IgD-negative memory B cell (primary cell): ENCODE measurements at regions not wholly inside any gene's neighbourhood (a gene's known extent, or its start where the extent isn't known, plus 50 kb on each side); places are given as distances from the start of the nearest gene placed in this dataset.
A peak's percentile ranks its signal among the peaks of the same experiment; 100 is the strongest.

ENCODE experiments used
- H3K27ac Mint-ChIP-seq, 3 donors: one replicate each; pipeline ENCODE4 v1.8.0; 2020 to 2022; ENCODE audit warnings: mild to moderate bottlenecking in 3 of 3, mixed read lengths in 3 of 3, moderate library complexity in 1 of 3
- H3K27me3 Mint-ChIP-seq: one replicate; pipeline ENCODE4 v1.8.0; 2021; ENCODE audit warnings: mixed read lengths
- H3K36me3 Mint-ChIP-seq: one replicate; pipeline ENCODE4 v1.8.0; 2020; ENCODE audit warnings: mild to moderate bottlenecking, mixed read lengths
- H3K4me1 Mint-ChIP-seq, 3 donors: one replicate each; pipeline ENCODE4 v1.8.0; 2020 to 2022; ENCODE audit warnings: mixed read lengths in 3 of 3, mild to moderate bottlenecking in 1 of 3
- H3K4me3 Mint-ChIP-seq, 4 donors: one replicate each; pipeline ENCODE4 v1.8.0; 2020 to 2022; ENCODE audit warnings: mild to moderate bottlenecking in 4 of 4, mixed read lengths in 4 of 4, moderate library complexity in 3 of 4
- H3K9me3 Mint-ChIP-seq, 3 donors: one replicate each; pipeline ENCODE4 v1.8.0; 2020 to 2021; ENCODE audit warnings: mixed read lengths in 3 of 3, mild to moderate bottlenecking in 1 of 3

GRCh38 chr2:60370814-60371213, 182.6 kb downstream of the BCL11A start:
- peak overlapping the region; percentile 21 to 95 (median 91) for H3K27ac Mint-ChIP-seq
- peak overlapping the region in 3 of 4 donors; percentile 7 to 86 (median 38) for H3K4me3 Mint-ChIP-seq
- peaks cover 64 to 70% (median 65%) of the 10 kb centered on the region in 3 donors for H3K4me1 Mint-ChIP-seq
- no peaks in the 10 kb centered on the region for H3K9me3 Mint-ChIP-seq
- H3K36me3 Mint-ChIP-seq: no peaks in the 10 kb centered on the region
- H3K27me3 Mint-ChIP-seq: no peaks in the 10 kb centered on the region

DNA sequence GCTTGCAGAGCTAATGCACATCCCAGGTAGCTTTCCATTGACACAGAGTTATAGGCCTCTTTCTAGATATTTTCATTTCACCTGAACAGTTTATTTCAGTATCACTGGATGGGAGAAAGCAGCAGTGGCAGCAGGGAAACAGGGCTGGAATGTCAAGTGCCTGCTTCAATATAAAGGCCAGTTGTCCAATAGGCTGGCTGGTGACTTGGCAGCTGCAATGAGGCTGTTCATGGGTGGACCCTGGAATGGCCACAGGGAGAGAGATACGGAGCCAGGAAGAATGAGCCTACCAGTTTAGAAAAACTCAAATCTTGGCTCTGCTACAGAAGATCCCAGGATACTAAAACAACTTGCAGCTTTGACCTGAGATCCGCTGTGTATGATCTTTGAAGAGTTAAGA, 185.0 kb downstream of the BCL11A start:
- peaks cover 2% of the 10 kb centered on the region for H3K36me3 Mint-ChIP-seq
- no peaks in the 10 kb centered on the region for H3K9me3 Mint-ChIP-seq
- peaks cover 77 to 85% (median 85%) of the 10 kb centered on the region in 3 donors for H3K4me1 Mint-ChIP-seq
- H3K4me3 Mint-ChIP-seq: no peak overlapping the region
- H3K27me3 Mint-ChIP-seq: no peaks in the 10 kb centered on the region
- H3K27ac Mint-ChIP-seq: peak overlapping the region; percentile 23 to 63 (median 36)

GRCh38 chr2:60366135-60366712, 187.2 kb downstream of the BCL11A start:
- Mint-ChIP-seq H3K27ac (peak overlapping the region; percentile 18 to 96 (median 89)), H3K9me3 (no peaks in the 10 kb centered on the region), H3K4me1 (peaks cover 72 to 88% (median 86%) of the 10 kb centered on the region in 3 donors), H3K4me3 (peak overlapping the region in 3 of 4 donors; percentile 25 to 85 (median 81)), H3K36me3 (peaks cover 4% of the 10 kb centered on the region), H3K27me3 (no peaks in the 10 kb centered on the region)

GRCh38 chr2:60365556-60365955, 187.9 kb downstream of the BCL11A start:
- peak overlapping the region in 3 of 4 donors; percentile 25 to 85 (median 81) for H3K4me3 Mint-ChIP-seq
- H3K9me3 Mint-ChIP-seq: peaks cover 0 to under 1% (median 0%) of the 10 kb centered on the region in 3 donors
- H3K36me3 Mint-ChIP-seq: peaks cover 4% of the 10 kb centered on the region
- H3K27me3 Mint-ChIP-seq: no peaks in the 10 kb centered on the region
- H3K4me1 Mint-ChIP-seq: peaks cover 66 to 85% (median 82%) of the 10 kb centered on the region in 3 donors
- peak overlapping the region; percentile 18 to 96 (median 89) for H3K27ac Mint-ChIP-seq

- H3K27ac Mint-ChIP-seq: peak overlapping the region; percentile 18 to 89 (median 64)
- H3K4me3 Mint-ChIP-seq: peak overlapping the region in 1 of 4 donors; percentile 74
- peaks cover 63 to 85% (median 80%) of the 10 kb centered on the region in 3 donors for H3K4me1 Mint-ChIP-seq
- H3K27me3 Mint-ChIP-seq: no peaks in the 10 kb centered on the region
- H3K36me3 Mint-ChIP-seq: peaks cover 4% of the 10 kb centered on the region
- H3K9me3 Mint-ChIP-seq: peaks cover 0 to 2% (median 0%) of the 10 kb centered on the region in 3 donors
Measured at GRCh38 chr2:60364491-60364890, 189.0 kb downstream of the BCL11A start.

DNA sequence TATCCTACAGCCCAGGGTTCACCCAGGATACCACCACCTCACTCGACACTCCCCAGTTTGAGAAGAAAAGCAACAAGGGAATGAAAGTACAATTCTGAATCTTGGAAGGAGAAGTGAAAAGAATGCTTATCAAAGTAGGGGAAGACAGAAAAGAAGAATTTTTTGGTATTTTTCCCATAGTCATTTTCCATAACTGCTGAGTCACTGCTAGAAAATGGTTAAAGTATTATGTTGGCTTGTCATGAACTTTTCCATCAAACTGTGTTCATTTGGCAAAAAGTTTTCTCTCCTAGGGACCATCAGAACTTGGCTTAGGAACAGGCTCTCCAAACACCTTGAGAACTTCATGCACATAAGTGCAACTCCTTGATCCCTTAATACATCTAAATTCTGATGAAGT, 192.0 kb downstream of the BCL11A start:
- Mint-ChIP-seq H3K27ac (peak overlapping the region; percentile 43 to 60 (median 46)), H3K9me3 (peaks cover 0 to 2% (median 0%) of the 10 kb centered on the region in 3 donors), H3K4me1 (peaks cover 65 to 81% (median 73%) of the 10 kb centered on the region in 3 donors), H3K27me3 (no peaks in the 10 kb centered on the region), H3K4me3 (peak overlapping the region in 1 of 4 donors; percentile 28), H3K36me3 (peaks cover 4% of the 10 kb centered on the region)

DNA sequence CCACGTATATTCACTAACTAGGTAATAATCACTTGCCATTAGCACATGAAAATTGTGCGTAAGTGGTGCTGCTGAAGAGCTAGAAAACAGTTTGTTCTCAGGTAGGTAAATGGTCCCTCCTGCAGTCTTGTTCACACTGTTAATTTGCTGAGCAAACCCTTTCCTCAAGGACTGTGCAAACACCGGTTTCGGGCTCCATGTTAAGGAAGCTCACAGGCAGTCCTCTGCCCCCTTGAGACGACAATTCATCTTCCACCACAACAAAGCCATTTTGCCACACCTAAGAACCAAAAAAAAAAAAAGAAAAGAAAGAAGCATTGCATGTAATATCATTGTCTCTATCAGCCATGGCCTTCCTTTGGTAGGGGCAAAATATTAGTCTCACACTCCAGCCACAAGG, 193.9 kb downstream of the BCL11A start:
- Mint-ChIP-seq H3K27ac (peak overlapping the region in 2 of 3 donors; percentile 33 to 70), H3K36me3 (peaks cover 2% of the 10 kb centered on the region), H3K4me3 (peak overlapping the region in 3 of 4 donors; percentile 19 to 78 (median 59)), H3K9me3 (peaks cover 0 to 4% (median 0%) of the 10 kb centered on the region in 3 donors), H3K27me3 (no peaks in the 10 kb centered on the region), H3K4me1 (peaks cover 68 to 80% (median 73%) of the 10 kb centered on the region in 3 donors)

GRCh38 chr2:60358476-60358875, 195.0 kb downstream of the BCL11A start:
- Mint-ChIP-seq H3K4me1 (peaks cover 63 to 79% (median 71%) of the 10 kb centered on the region in 3 donors), H3K9me3 (peaks cover 0 to 4% (median 0%) of the 10 kb centered on the region in 3 donors), H3K4me3 (peak overlapping the region in 3 of 4 donors; percentile 35 to 78 (median 56)), H3K27ac (peak overlapping the region; percentile 76 to 97 (median 90)), H3K36me3 (peaks cover 2% of the 10 kb centered on the region), H3K27me3 (no peaks in the 10 kb centered on the region)

GRCh38 chr2:60357996-60358395, 195.5 kb downstream of the BCL11A start:
- H3K9me3 Mint-ChIP-seq: peaks cover 0 to 4% (median 0%) of the 10 kb centered on the region in 3 donors
- H3K27me3 Mint-ChIP-seq: no peaks in the 10 kb centered on the region
- peak overlapping the region in 3 of 4 donors; percentile 21 to 78 (median 49) for H3K4me3 Mint-ChIP-seq
- peaks cover 2% of the 10 kb centered on the region for H3K36me3 Mint-ChIP-seq
- peak overlapping the region; percentile 76 to 97 (median 87) for H3K27ac Mint-ChIP-seq
- H3K4me1 Mint-ChIP-seq: peaks cover 66 to 81% (median 74%) of the 10 kb centered on the region in 3 donors

DNA sequence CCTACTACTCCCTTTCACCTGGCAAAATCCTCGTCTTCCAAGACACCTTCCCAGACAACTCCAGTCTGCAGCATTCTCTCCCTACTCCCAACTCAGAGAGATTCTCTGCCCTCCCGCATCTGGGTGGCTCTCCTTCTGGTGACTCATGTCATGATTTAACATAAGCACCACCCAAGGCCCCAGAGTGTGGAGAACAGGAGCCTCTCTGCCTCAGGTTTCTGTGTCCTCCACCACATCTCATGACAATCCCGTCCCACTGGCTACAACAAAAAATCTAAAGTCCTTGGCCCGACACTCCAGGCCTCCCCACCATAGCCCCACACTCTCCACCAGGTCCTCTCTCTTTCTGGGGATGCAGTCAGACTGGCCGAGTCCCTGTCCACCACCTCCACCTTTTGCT, 197.1 kb downstream of the BCL11A start:
- Mint-ChIP-seq H3K4me3 (peak overlapping the region; percentile 73 to 86 (median 76)), H3K27ac (peak overlapping the region; percentile 95 to 97 (median 97)), H3K4me1 (peaks cover 66 to 83% (median 70%) of the 10 kb centered on the region in 3 donors), H3K27me3 (no peaks in the 10 kb centered on the region), H3K9me3 (peaks cover 0 to 4% (median 0%) of the 10 kb centered on the region in 3 donors), H3K36me3 (no peaks in the 10 kb centered on the region)

- peaks cover 67 to 86% (median 73%) of the 10 kb centered on the region in 3 donors for H3K4me1 Mint-ChIP-seq
- no peaks in the 10 kb centered on the region for H3K36me3 Mint-ChIP-seq
- H3K4me3 Mint-ChIP-seq: peak overlapping the region; percentile 73 to 86 (median 76)
- peak overlapping the region; percentile 95 to 97 (median 97) for H3K27ac Mint-ChIP-seq
- no peaks in the 10 kb centered on the region for H3K27me3 Mint-ChIP-seq
- peaks cover 0 to 4% (median under 1%) of the 10 kb centered on the region in 3 donors for H3K9me3 Mint-ChIP-seq
Measured at GRCh38 chr2:60355849-60356261, 197.6 kb downstream of the BCL11A start.

- peaks cover 66 to 90% (median 78%) of the 10 kb centered on the region in 3 donors for H3K4me1 Mint-ChIP-seq
- H3K27me3 Mint-ChIP-seq: no peaks in the 10 kb centered on the region
- H3K27ac Mint-ChIP-seq: peak overlapping the region; percentile 97 to 100 (median 99)
- H3K36me3 Mint-ChIP-seq: no peaks in the 10 kb centered on the region
- peak overlapping the region; percentile 27 to 88 (median 74) for H3K4me3 Mint-ChIP-seq
- peaks cover 0 to 7% (median 5%) of the 10 kb centered on the region in 3 donors for H3K9me3 Mint-ChIP-seq
Measured at GRCh38 chr2:60354713-60355112, 198.7 kb downstream of the BCL11A start.

GRCh38 chr2:60353863-60354262, 199.6 kb downstream of the BCL11A start:
- H3K36me3 Mint-ChIP-seq: no peaks in the 10 kb centered on the region
- H3K27me3 Mint-ChIP-seq: no peaks in the 10 kb centered on the region
- peak overlapping the region; percentile 97 to 100 (median 99) for H3K27ac Mint-ChIP-seq
- H3K9me3 Mint-ChIP-seq: peaks cover 0 to 7% (median 7%) of the 10 kb centered on the region in 3 donors
- H3K4me1 Mint-ChIP-seq: peaks cover 62 to 91% (median 79%) of the 10 kb centered on the region in 3 donors
- peak overlapping the region; percentile 23 to 88 (median 73) for H3K4me3 Mint-ChIP-seq

DNA sequence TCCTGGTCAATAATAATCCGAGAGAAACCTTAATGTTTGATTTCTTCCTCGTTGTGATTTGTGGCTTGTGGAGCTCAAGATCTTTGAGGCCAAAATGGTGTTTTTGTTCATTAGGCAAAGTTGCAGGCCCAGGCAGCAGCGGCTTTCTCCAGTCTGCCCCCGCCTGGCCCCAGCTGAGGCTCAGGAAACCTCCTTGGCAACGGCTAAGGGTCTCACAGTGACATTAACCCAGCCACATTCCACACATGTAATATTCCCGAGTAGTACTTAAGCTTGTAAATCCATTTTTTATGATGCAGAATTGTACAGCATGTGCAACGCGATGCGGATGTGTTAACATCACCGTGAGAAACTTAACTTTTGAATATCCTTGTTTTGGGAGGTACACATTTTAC, 200.1 kb downstream of the BCL11A start:
- peak overlapping the region; percentile 97 to 100 (median 99) for H3K27ac Mint-ChIP-seq
- no peaks in the 10 kb centered on the region for H3K36me3 Mint-ChIP-seq
- H3K9me3 Mint-ChIP-seq: peaks cover 0 to 7% (median 7%) of the 10 kb centered on the region in 3 donors
- H3K4me3 Mint-ChIP-seq: peak overlapping the region; percentile 68 to 88 (median 75)
- peaks cover 57 to 90% (median 77%) of the 10 kb centered on the region in 3 donors for H3K4me1 Mint-ChIP-seq
- H3K27me3 Mint-ChIP-seq: no peaks in the 10 kb centered on the region
